B cell (primary cell): ENCODE measurements at regions not wholly inside any gene's neighbourhood (a gene's known extent, or its start where the extent isn't known, plus 50 kb on each side); places are given as distances from the start of the nearest gene placed in this dataset.

ENCODE experiments used
- ATAC-seq: fragments of 200-7000 bp; cut with Tn5 transposase; one replicate; pipeline ENCODE4 v1.10.0; 2021; ENCODE audit warnings: low read depth, mild to moderate bottlenecking, moderate number of reproducible peaks, moderate library complexity
- CTCF ChIA-PET: fragments of 350-600 bp; sonication (Branson Sonifier 250); formaldehyde crosslinking; loops from one replicate; lab custom pipeline; 2021; ENCODE audit warnings: antibody characterized with exemption, inconsistent platforms; lab: Charles Lee
- POLR2A ChIA-PET: fragments of 350-600 bp; sonication (Branson Sonifier 250); formaldehyde crosslinking; loops from one replicate; lab custom pipeline; 2021; ENCODE audit warnings: antibody characterized with exemption; lab: Charles Lee
- DNase-seq: peaks from one replicate; pipeline ENCODE4 v3.0.0; 2013
- H2AFZ ChIP-seq: 2 replicates; pipeline ENCODE4 v1.6.1; 2012; ENCODE audit warnings: mild to moderate bottlenecking, low read depth, low read length; ENCODE audit not compliant: insufficient read depth, poor library complexity, severe bottlenecking
- H3K27ac ChIP-seq, 2 donors: 1 replicate in 1 of 2; 2 replicates in 1 of 2; pipeline ENCODE4 v1.5.1; 2012 to 2013; ENCODE audit warnings: low read length in 2 of 2, mild to moderate bottlenecking in 2 of 2, moderate library complexity in 1 of 2
- H3K27me3 ChIP-seq, 4 experiments: fragments of 200-600 bp in 1 of 4; sonication (generic) in 1 of 4; replicated peaks in 1 of 4; 1 replicate in 2 of 4; 2 replicates in 2 of 4; pipeline versions ENCODE4 v1.6.1 to v1.7.0; 2013 to 2016; ENCODE audit warnings: low read length in 3 of 4, mild to moderate bottlenecking in 2 of 4, mixed read lengths in 1 of 4, moderate library complexity in 1 of 4; ENCODE audit not compliant: insufficient read depth in 4 of 4, control insufficient read depth in 3 of 4; ENCODE audit errors: control extremely low read depth in 1 of 4
- H3K36me3 ChIP-seq, 2 experiments: replicated peaks in 1 of 2; 1 replicate in 1 of 2; 2 replicates in 1 of 2; pipeline versions ENCODE4 v1.6.1 to v1.7.1; 2013; ENCODE audit warnings: low read length in 1 of 2; ENCODE audit not compliant: insufficient read depth in 2 of 2, control insufficient read depth in 1 of 2; ENCODE audit errors: control extremely low read depth in 1 of 2, extremely low read depth in 1 of 2
- H3K4me1 ChIP-seq, 2 donors: fragments of 200-600 bp in 1 of 2; sonication (generic) in 1 of 2; 1 replicate in 1 of 2; 2 replicates in 1 of 2; pipeline versions ENCODE4 v1.5.1 to v1.6.1; 2013 to 2017; ENCODE audit warnings: low read length in 2 of 2; ENCODE audit not compliant: control insufficient read depth in 2 of 2, insufficient read depth in 2 of 2
- H3K4me2 ChIP-seq: replicated peaks from 2 replicates; pipeline ENCODE3; 2012; ENCODE audit warnings: mild to moderate bottlenecking, low read depth, low read length; ENCODE audit not compliant: poor library complexity, severe bottlenecking
- H3K4me3 ChIP-seq, 5 experiments: fragments of 200-600 bp in 1 of 5; sonication (generic) in 1 of 5; 1 replicate in 3 of 5; 2 replicates in 2 of 5; pipeline versions ENCODE4 v1.5.1 to v1.7.0; 2011 to 2016; ENCODE audit warnings: low read length in 4 of 5, mild to moderate bottlenecking in 4 of 5, low read depth in 2 of 5, control low read depth in 1 of 5, moderate library complexity in 1 of 5; ENCODE audit not compliant: insufficient read depth in 1 of 5; ENCODE audit errors: control extremely low read depth in 1 of 5, extremely low read depth in 1 of 5
- H3K79me2 ChIP-seq: fragments of 200-600 bp; sonication (generic); one replicate; pipeline ENCODE4 v1.6.0; 2016; ENCODE audit warnings: low read length; ENCODE audit not compliant: control insufficient read depth, insufficient read depth
- H3K9ac ChIP-seq: fragments of 200-600 bp; sonication (generic); 2 replicates; pipeline ENCODE4 v1.6.1; 2017; ENCODE audit warnings: mild to moderate bottlenecking, low read length, moderate library complexity
- H3K9me3 ChIP-seq, 3 donors: one replicate each; pipeline versions ENCODE4 v1.6.1 to v1.7.1; 2013; ENCODE audit warnings: low read length in 2 of 3; ENCODE audit not compliant: control insufficient read depth in 2 of 3, insufficient read depth in 1 of 3; ENCODE audit errors: control extremely low read depth in 1 of 3
- H4K20me1 ChIP-seq: 2 replicates; pipeline ENCODE4 v1.6.0; 2012; ENCODE audit warnings: mild to moderate bottlenecking, low read length; ENCODE audit not compliant: insufficient read depth, control insufficient read depth, poor library complexity, severe bottlenecking
- H3K27ac Mint-ChIP-seq: one replicate; pipeline ENCODE4 v1.8.0; 2021; ENCODE audit warnings: mixed read lengths
- H3K27me3 Mint-ChIP-seq: one replicate; pipeline ENCODE4 v1.8.0; 2021; ENCODE audit warnings: mixed read lengths
- H3K4me1 Mint-ChIP-seq: one replicate; pipeline ENCODE4 v1.8.0; 2021; ENCODE audit warnings: mixed read lengths
- H3K4me3 Mint-ChIP-seq: one replicate; pipeline ENCODE4 v1.8.0; 2021; ENCODE audit warnings: mixed read lengths
- H3K9me3 Mint-ChIP-seq: one replicate; pipeline ENCODE4 v1.8.0; 2022; ENCODE audit warnings: mixed read lengths; ENCODE audit not compliant: insufficient read depth
- CTCF ChIP-seq: fragments of 200-600 bp; IDR thresholded peaks from one replicate; pipeline ENCODE4 v1.8.0; 2022; ENCODE audit warnings: antibody characterized with exemption, mild to moderate bottlenecking
- EZH2 ChIP-seq: IDR thresholded peaks from 2 replicates; pipeline ENCODE4 v1.6.1; 2012; ENCODE audit warnings: borderline replicate concordance, low read depth, mild to moderate bottlenecking, moderate library complexity, low read length; ENCODE audit not compliant: insufficient read depth, poor library complexity, severe bottlenecking
- WGBS: methylation state at CpG from one replicate; pipeline ENCODE4 v1.1.5; 2013; ENCODE audit warnings: missing lambda C conversion rate; ENCODE audit not compliant: insufficient coverage; 5-methylcytosine and 5-hydroxymethylcytosine counted together
- intact Hi-C: fragments of 100-400 bp; cut with micrococcal nuclease; formaldehyde crosslinking; loops from one replicate; pipeline ENCODE4 v1.10.0; 2022

- TF ChIP-seq EZH2 (no peak), CTCF (no peak)
- no peaks in the 10 kb centered on the region for H4K20me1 ChIP-seq
- POLR2A ChIA-PET = no interaction called here
- intact Hi-C loops = no loop called here
- no peak overlapping the region for H3K4me3 ChIP-seq
- Mint-ChIP-seq H3K4me1 (no peaks in the 10 kb centered on the region), H3K27me3 (no peaks in the 10 kb centered on the region), H3K27ac (no peak overlapping the region), H3K9me3 (no peaks in the 10 kb centered on the region), H3K4me3 (no peak overlapping the region)
- DNase-seq (no peak), ATAC-seq (no peak)
- no peak overlapping the region for H3K9ac ChIP-seq
- H3K4me2 ChIP-seq = no peak overlapping the region
- CTCF ChIA-PET = interaction anchor here (1.1 kb wide), 1 partner anchor 31 kb away, joined by 3 read pairs; no protein-coding TSS in a partner anchor
- no peaks in the 10 kb centered on the region for H3K36me3 ChIP-seq
- no CpG with 5 or more reads among the region's 2 CpGs for WGBS
- H3K79me2 ChIP-seq = no peaks in the 10 kb centered on the region
- no peak overlapping the region for H3K27ac ChIP-seq
- H3K9me3 ChIP-seq = no peaks in the 10 kb centered on the region
- no peaks in the 10 kb centered on the region for H3K4me1 ChIP-seq
- no peak overlapping the region for H2AFZ ChIP-seq
- peaks cover 0 to 2% (median 0%) of the 10 kb centered on the region in 4 experiments for H3K27me3 ChIP-seq
Measured at GRCh38 chr2:40716879-40717278, 265.0 kb upstream of the SLC8A1 start.

DNA sequence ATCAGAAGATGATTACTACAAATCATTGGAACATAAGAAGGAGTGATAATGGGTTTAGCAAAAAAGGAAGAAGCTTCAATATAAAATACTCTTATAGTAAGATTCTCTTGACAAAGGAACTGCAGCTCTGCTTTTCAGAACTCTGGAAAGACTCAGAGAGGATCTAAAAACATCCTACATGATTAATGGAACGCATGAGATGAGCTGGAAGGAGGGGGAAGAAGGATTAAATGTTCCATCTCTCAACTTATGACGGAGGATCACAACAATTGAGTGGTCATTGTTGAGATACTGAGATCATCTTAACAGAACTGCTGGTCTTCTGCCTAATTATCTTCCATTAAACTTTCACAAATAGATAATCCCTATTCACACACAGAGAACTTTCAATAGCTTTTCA lies 267.5 kb upstream of the SLC8A1 start:
- WGBS = no CpG with 5 or more reads among the region's 2 CpGs
- no peaks in the 10 kb centered on the region for H3K9me3 ChIP-seq
- Mint-ChIP-seq H3K27ac (no peak overlapping the region), H3K27me3 (no peaks in the 10 kb centered on the region), H3K4me1 (no peaks in the 10 kb centered on the region), H3K4me3 (no peak overlapping the region), H3K9me3 (no peaks in the 10 kb centered on the region)
- H3K27ac ChIP-seq = no peak overlapping the region
- H3K79me2 ChIP-seq = no peaks in the 10 kb centered on the region
- H3K4me1 ChIP-seq = no peaks in the 10 kb centered on the region
- TF ChIP-seq EZH2 (no peak), CTCF (no peak)
- H2AFZ ChIP-seq = no peak overlapping the region
- intact Hi-C loops = no loop called here
- DNase-seq (no peak), ATAC-seq (no peak)
- H4K20me1 ChIP-seq = no peaks in the 10 kb centered on the region
- POLR2A ChIA-PET = no interaction called here
- no peaks in the 10 kb centered on the region for H3K36me3 ChIP-seq
- no peak overlapping the region for H3K4me3 ChIP-seq
- H3K9ac ChIP-seq = no peak overlapping the region
- no peak overlapping the region for H3K4me2 ChIP-seq
- CTCF ChIA-PET = no interaction called here
- no peaks in the 10 kb centered on the region for H3K27me3 ChIP-seq
